ENCODE measurements at regions not wholly inside any gene's neighbourhood (a gene's known extent, or its start where the extent isn't known, plus 50 kb on each side); places are given as distances from the start of the nearest gene placed in this dataset.

- Histone ChIP-seq H3K9me3 (ENCODE audit: insufficient read depth, low read depth, low read length) (no peaks in the 10 kb centered on the region), H3K4ac (ENCODE audit: low read depth, low read length) (no peak overlapping the region), H3K27me3 (ENCODE audit: insufficient read depth, low read length) (no peaks in the 10 kb centered on the region), H2BK120ac (ENCODE audit: insufficient read depth, low read length, poor library complexity) (no peak overlapping the region), H3K36me3 (ENCODE audit: control insufficient read depth in 1 of 2, insufficient read depth in 2 of 2, low read length in 2 of 2) (no peaks in the 10 kb centered on the region), H4K8ac (ENCODE audit: low read depth, low read length) (no peak overlapping the region), H3K18ac (ENCODE audit: low read length) (no peak overlapping the region), H2AK5ac (ENCODE audit: low read length) (no peak overlapping the region), H2BK5ac (ENCODE audit: low read depth, low read length, poor library complexity) (no peak overlapping the region), H2BK12ac (ENCODE audit: low read length) (no peak overlapping the region), H2AFZ (ENCODE audit: insufficient read depth, low read length, poor library complexity) (no peak overlapping the region), H3K4me1 (ENCODE audit: control insufficient read depth in 1 of 2, insufficient read depth in 2 of 2, low read length in 2 of 2) (no peaks in the 10 kb centered on the region), H3K79me1 (ENCODE audit: low read length) (no peaks in the 10 kb centered on the region), H3K27ac (ENCODE audit: low read depth, low read length) (no peak overlapping the region), H3K9ac (ENCODE audit: low read length) (no peak overlapping the region), H3K14ac (ENCODE audit: low read length) (no peak overlapping the region), H3K23ac (ENCODE audit: low read length) (no peak overlapping the region), H4K12ac (ENCODE audit: low read depth, low read length) (no peak overlapping the region), H3K79me2 (ENCODE audit: control insufficient read depth, insufficient read depth, low read length, poor library complexity) (no peaks in the 10 kb centered on the region), H3K4me3 (ENCODE audit: low read depth, low read length) (no peak overlapping the region), H3K4me2 (ENCODE audit: low read length) (no peak overlapping the region), H4K91ac (ENCODE audit: low read depth, low read length) (no peak overlapping the region)
- WGBS (ENCODE audit: extremely low coverage, insufficient coverage, insufficient read length) = no CpG with 5 or more reads among the region's 1 CpG
- DNase-seq = no peak
These were observed 247.9 kb upstream of the PPP1R2C start for GRCh38 chrX:43025806-43026315.

- Histone ChIP-seq H4K91ac (ENCODE audit: low read depth, low read length) (no peak overlapping the region), H3K4me2 (ENCODE audit: low read length) (no peak overlapping the region), H4K12ac (ENCODE audit: low read depth, low read length) (no peak overlapping the region), H3K9me3 (ENCODE audit: insufficient read depth, low read depth, low read length) (no peaks in the 10 kb centered on the region), H2BK12ac (ENCODE audit: low read length) (no peak overlapping the region), H3K79me1 (ENCODE audit: low read length) (peaks cover 2% of the 10 kb centered on the region), H2BK5ac (ENCODE audit: low read depth, low read length, poor library complexity) (no peak overlapping the region), H3K4ac (ENCODE audit: low read depth, low read length) (no peak overlapping the region), H3K4me3 (ENCODE audit: low read depth, low read length) (no peak overlapping the region), H3K36me3 (ENCODE audit: control insufficient read depth in 1 of 2, insufficient read depth in 2 of 2, low read length in 2 of 2) (no peaks in the 10 kb centered on the region), H3K27ac (ENCODE audit: low read depth, low read length) (no peak overlapping the region), H3K14ac (ENCODE audit: low read length) (no peak overlapping the region), H3K4me1 (ENCODE audit: control insufficient read depth in 1 of 2, insufficient read depth in 2 of 2, low read length in 2 of 2) (no peaks in the 10 kb centered on the region), H2BK120ac (ENCODE audit: insufficient read depth, low read length, poor library complexity) (no peak overlapping the region), H3K79me2 (ENCODE audit: control insufficient read depth, insufficient read depth, low read length, poor library complexity) (no peaks in the 10 kb centered on the region), H4K8ac (ENCODE audit: low read depth, low read length) (no peak overlapping the region), H3K23ac (ENCODE audit: low read length) (no peak overlapping the region), H2AFZ (ENCODE audit: insufficient read depth, low read length, poor library complexity) (no peak overlapping the region), H3K18ac (ENCODE audit: low read length) (no peak overlapping the region), H3K27me3 (ENCODE audit: insufficient read depth, low read length) (no peaks in the 10 kb centered on the region), H2AK5ac (ENCODE audit: low read length) (no peak overlapping the region), H3K9ac (ENCODE audit: low read length) (no peak overlapping the region)
- DNase-seq = peak in 1 of 2 donors; percentile 48
- WGBS (ENCODE audit: extremely low coverage, insufficient coverage, insufficient read length) = no CpG with 5 or more reads among the region's 1 CpG
These were observed 286.1 kb upstream of the PPP1R2C start for GRCh38 chrX:43064096-43064495.

GRCh38 chrX:43065978-43066377 is 288.0 kb upstream of the PPP1R2C start:
- H4K91ac ChIP-seq (ENCODE audit: low read depth, low read length) = no peak overlapping the region
- WGBS (ENCODE audit: extremely low coverage, insufficient coverage, insufficient read length) = no CpG with 5 or more reads among the region's 2 CpGs
- H3K4me1 ChIP-seq (ENCODE audit: control insufficient read depth in 1 of 2, insufficient read depth in 2 of 2, low read length in 2 of 2) = no peaks in the 10 kb centered on the region
- H3K9me3 ChIP-seq (ENCODE audit: insufficient read depth, low read depth, low read length) = no peaks in the 10 kb centered on the region
- no peak overlapping the region for H3K4me3 ChIP-seq (ENCODE audit: low read depth, low read length)
- H2BK120ac ChIP-seq (ENCODE audit: insufficient read depth, low read length, poor library complexity) = no peak overlapping the region
- no peak overlapping the region for H2AFZ ChIP-seq (ENCODE audit: insufficient read depth, low read length, poor library complexity)
- H3K4ac ChIP-seq (ENCODE audit: low read depth, low read length) = no peak overlapping the region
- H3K36me3 ChIP-seq (ENCODE audit: control insufficient read depth in 1 of 2, insufficient read depth in 2 of 2, low read length in 2 of 2) = no peaks in the 10 kb centered on the region
- peak in 1 of 2 donors; percentile 57 for DNase-seq
- H3K79me1 ChIP-seq (ENCODE audit: low read length) = no peaks in the 10 kb centered on the region
- no peak overlapping the region for H3K14ac ChIP-seq (ENCODE audit: low read length)
- H3K18ac ChIP-seq (ENCODE audit: low read length) = no peak overlapping the region
- H2AK5ac ChIP-seq (ENCODE audit: low read length) = no peak overlapping the region
- H4K12ac ChIP-seq (ENCODE audit: low read depth, low read length) = no peak overlapping the region
- no peak overlapping the region for H3K4me2 ChIP-seq (ENCODE audit: low read length)
- H3K23ac ChIP-seq (ENCODE audit: low read length) = no peak overlapping the region
- no peak overlapping the region for H2BK12ac ChIP-seq (ENCODE audit: low read length)
- H3K27me3 ChIP-seq (ENCODE audit: insufficient read depth, low read length) = no peaks in the 10 kb centered on the region
- no peaks in the 10 kb centered on the region for H3K79me2 ChIP-seq (ENCODE audit: control insufficient read depth, insufficient read depth, low read length, poor library complexity)
- no peak overlapping the region for H2BK5ac ChIP-seq (ENCODE audit: low read depth, low read length, poor library complexity)
- no peak overlapping the region for H4K8ac ChIP-seq (ENCODE audit: low read depth, low read length)
- no peak overlapping the region for H3K9ac ChIP-seq (ENCODE audit: low read length)
- no peak overlapping the region for H3K27ac ChIP-seq (ENCODE audit: low read depth, low read length)

GRCh38 chrX:43068639-43069038 is 290.7 kb upstream of the PPP1R2C start:
- no CpG with 5 or more reads among the region's 1 CpG for WGBS (ENCODE audit: extremely low coverage, insufficient coverage, insufficient read length)
- Histone ChIP-seq H3K4me3 (ENCODE audit: low read depth, low read length) (no peak overlapping the region), H3K36me3 (ENCODE audit: control insufficient read depth in 1 of 2, insufficient read depth in 2 of 2, low read length in 2 of 2) (no peaks in the 10 kb centered on the region), H2AK5ac (ENCODE audit: low read length) (no peak overlapping the region), H3K79me2 (ENCODE audit: control insufficient read depth, insufficient read depth, low read length, poor library complexity) (no peaks in the 10 kb centered on the region), H3K27me3 (ENCODE audit: insufficient read depth, low read length) (no peaks in the 10 kb centered on the region), H3K14ac (ENCODE audit: low read length) (no peak overlapping the region), H4K8ac (ENCODE audit: low read depth, low read length) (no peak overlapping the region), H2BK120ac (ENCODE audit: insufficient read depth, low read length, poor library complexity) (no peak overlapping the region), H4K12ac (ENCODE audit: low read depth, low read length) (no peak overlapping the region), H2BK5ac (ENCODE audit: low read depth, low read length, poor library complexity) (no peak overlapping the region), H3K4me2 (ENCODE audit: low read length) (no peak overlapping the region), H2AFZ (ENCODE audit: insufficient read depth, low read length, poor library complexity) (no peak overlapping the region), H3K18ac (ENCODE audit: low read length) (no peak overlapping the region), H2BK12ac (ENCODE audit: low read length) (no peak overlapping the region), H3K23ac (ENCODE audit: low read length) (no peak overlapping the region), H3K9me3 (ENCODE audit: insufficient read depth, low read depth, low read length) (no peaks in the 10 kb centered on the region), H4K91ac (ENCODE audit: low read depth, low read length) (no peak overlapping the region), H3K79me1 (ENCODE audit: low read length) (no peaks in the 10 kb centered on the region), H3K9ac (ENCODE audit: low read length) (no peak overlapping the region), H3K4me1 (ENCODE audit: control insufficient read depth in 1 of 2, insufficient read depth in 2 of 2, low read length in 2 of 2) (no peaks in the 10 kb centered on the region), H3K27ac (ENCODE audit: low read depth, low read length) (no peak overlapping the region), H3K4ac (ENCODE audit: low read depth, low read length) (no peak overlapping the region)
- no peak for DNase-seq

All from trophoblast cell (in vitro differentiated cells and primary cell).